ENCODE measurements at regions not wholly inside any gene's neighbourhood (a gene's known extent, or its start where the extent isn't known, plus 50 kb on each side); places are given as distances from the start of the nearest gene placed in this dataset.

GRCh38 chr1:187074445-187075048, 245.8 kb downstream of the PLA2G4A start:
- TF ChIP-seq POLR2A (IDR thresholded peaks at IDR 0.05), result no peak
- TF ChIP-seq CTCF (IDR thresholded peaks at IDR 0.05), result no peak

Measured in esophagus squamous epithelium (tissue), 4 donors.